Neural progenitor cell (in vitro differentiated cells): ENCODE measurements at regions not wholly inside any gene's neighbourhood (a gene's known extent, or its start where the extent isn't known, plus 50 kb on each side); places are given as distances from the start of the nearest gene placed in this dataset.

Experiments
- CTCF ChIP-seq: fragments of 200-600 bp; sonication (generic); IDR thresholded peaks from 2 replicates; pipeline ENCODE4 v1.5.1; 2017; ENCODE audit warnings: antibody characterized with exemption, mild to moderate bottlenecking
- EZH2 ChIP-seq: fragments of 200-600 bp; sonication (generic); IDR thresholded peaks from 2 replicates; pipeline ENCODE4 v1.6.1; 2017; ENCODE audit warnings: antibody characterized with exemption, mild to moderate bottlenecking, moderate library complexity
- EZH2phosphoT487 ChIP-seq: fragments of 200-600 bp; sonication (generic); IDR thresholded peaks from 2 replicates; pipeline ENCODE4 v1.6.1; 2017; ENCODE audit warnings: antibody characterized with exemption

- TF ChIP-seq CTCF, result no peak
- no peak for TF ChIP-seq EZH2phosphoT487
- no peak for TF ChIP-seq EZH2
Observed at GRCh38 chr3:67244130-67244529, 246.0 kb downstream of the KBTBD8 start.
